Thyroid gland (tissue), 4 donors: ENCODE measurements at regions not wholly inside any gene's neighbourhood (a gene's known extent, or its start where the extent isn't known, plus 50 kb on each side); places are given as distances from the start of the nearest gene placed in this dataset.

Source experiments
- DNase-seq, 2 donors: peaks; one replicate each; pipeline ENCODE4 v3.0.0-alpha.2; 2019
- H3K27ac ChIP-seq, 3 donors: fragments of 200-600 bp; sonication (generic); 1 replicate in 2 of 3; 2 replicates in 1 of 3; pipeline ENCODE4 v1.5.1; 2016 to 2019; ENCODE audit warnings: mild to moderate bottlenecking in 1 of 3, moderate library complexity in 1 of 3
- H3K27me3 ChIP-seq: fragments of 200-600 bp; sonication (generic); one replicate; pipeline ENCODE4 v1.5.1; 2019
- H3K36me3 ChIP-seq, 2 donors: fragments of 200-600 bp; sonication (generic); one replicate each; pipeline ENCODE4 v1.5.1; 2016 to 2019
- H3K4me1 ChIP-seq, 2 donors: fragments of 200-600 bp; sonication (generic); one replicate each; pipeline ENCODE4 v1.5.1; 2017 to 2019
- H3K4me3 ChIP-seq, 3 donors: fragments of 200-600 bp; sonication (generic); replicated peaks in 1 of 3; 1 replicate in 2 of 3; 2 replicates in 1 of 3; pipeline ENCODE4 v1.5.1; 2016; ENCODE audit warnings: mild to moderate bottlenecking in 1 of 3
- H3K9me3 ChIP-seq: fragments of 200-600 bp; sonication (generic); one replicate; pipeline ENCODE4 v1.5.1; 2017
- POLR2A ChIP-seq, 2 donors: fragments of 450-650 bp; IDR thresholded peaks; one replicate each; pipeline ENCODE4 v1.6.1; 2017; ENCODE audit warnings: antibody characterized with exemption in 2 of 2, mild to moderate bottlenecking in 2 of 2, moderate library complexity in 1 of 2
- WGBS, 2 donors: methylation state at CpG; one replicate each; pipeline ENCODE4 v1.1.5; 2017; 5-methylcytosine and 5-hydroxymethylcytosine counted together
- intact Hi-C: fragments of 100-400 bp; cut with DNase I; formaldehyde crosslinking; loops from one replicate; pipeline ENCODE4 v1.15.1; 2023
- TF ChIP-seq, protein P1 (sequence below), 6 experiments: fragments of 200-600 bp in 3 of 6; fragments of 450-650 bp in 3 of 6; sonication (generic) in 3 of 6; IDR thresholded peaks; one replicate each; pipeline ENCODE4 v1.5.1; 2016 to 2019; ENCODE audit warnings: antibody characterized with exemption in 6 of 6, mild to moderate bottlenecking in 2 of 6, inconsistent platforms in 1 of 6, moderate library complexity in 1 of 6

GRCh38 chr4:114316789-114317188 lies 281.8 kb upstream of the UGT8 start:
- TF ChIP-seq, protein P1, sequence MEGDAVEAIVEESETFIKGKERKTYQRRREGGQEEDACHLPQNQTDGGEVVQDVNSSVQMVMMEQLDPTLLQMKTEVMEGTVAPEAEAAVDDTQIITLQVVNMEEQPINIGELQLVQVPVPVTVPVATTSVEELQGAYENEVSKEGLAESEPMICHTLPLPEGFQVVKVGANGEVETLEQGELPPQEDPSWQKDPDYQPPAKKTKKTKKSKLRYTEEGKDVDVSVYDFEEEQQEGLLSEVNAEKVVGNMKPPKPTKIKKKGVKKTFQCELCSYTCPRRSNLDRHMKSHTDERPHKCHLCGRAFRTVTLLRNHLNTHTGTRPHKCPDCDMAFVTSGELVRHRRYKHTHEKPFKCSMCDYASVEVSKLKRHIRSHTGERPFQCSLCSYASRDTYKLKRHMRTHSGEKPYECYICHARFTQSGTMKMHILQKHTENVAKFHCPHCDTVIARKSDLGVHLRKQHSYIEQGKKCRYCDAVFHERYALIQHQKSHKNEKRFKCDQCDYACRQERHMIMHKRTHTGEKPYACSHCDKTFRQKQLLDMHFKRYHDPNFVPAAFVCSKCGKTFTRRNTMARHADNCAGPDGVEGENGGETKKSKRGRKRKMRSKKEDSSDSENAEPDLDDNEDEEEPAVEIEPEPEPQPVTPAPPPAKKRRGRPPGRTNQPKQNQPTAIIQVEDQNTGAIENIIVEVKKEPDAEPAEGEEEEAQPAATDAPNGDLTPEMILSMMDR (IDR thresholded peaks at IDR 0.05): no peak
- no peak for TF ChIP-seq POLR2A (IDR thresholded peaks at IDR 0.05)
- intact Hi-C loops: no loop called here
- no peaks in the 10 kb centered on the region for H3K9me3 ChIP-seq
- H3K36me3 ChIP-seq: no peaks in the 10 kb centered on the region
- H3K27me3 ChIP-seq: no peaks in the 10 kb centered on the region
- DNase-seq: no peak
- H3K4me3 ChIP-seq: no peak overlapping the region
- H3K4me1 ChIP-seq: no peaks in the 10 kb centered on the region
- no peak overlapping the region for H3K27ac ChIP-seq

- Histone ChIP-seq H3K4me1 (no peaks in the 10 kb centered on the region), H3K9me3 (no peaks in the 10 kb centered on the region), H3K4me3 (no peak overlapping the region), H3K27ac (no peak overlapping the region), H3K36me3 (no peaks in the 10 kb centered on the region), H3K27me3 (no peaks in the 10 kb centered on the region)
- DNase-seq: no peak
- TF ChIP-seq, protein P1 (IDR thresholded peaks at IDR 0.05): no peak
- TF ChIP-seq POLR2A (IDR thresholded peaks at IDR 0.05): no peak
- intact Hi-C loops: no loop called here
- 79 to 82% methylated on average over 2 of the region's 2 CpGs for WGBS, 2 donors
Observed at GRCh38 chr4:114317564-114317963, 281.0 kb upstream of the UGT8 start.

GRCh38 chr4:114318309-114318708 lies 280.3 kb upstream of the UGT8 start:
- no peak for DNase-seq
- H3K27ac ChIP-seq: no peak overlapping the region
- H3K27me3 ChIP-seq: no peaks in the 10 kb centered on the region
- no peak overlapping the region for H3K4me3 ChIP-seq
- no peaks in the 10 kb centered on the region for H3K4me1 ChIP-seq
- H3K9me3 ChIP-seq: no peaks in the 10 kb centered on the region
- H3K36me3 ChIP-seq: no peaks in the 10 kb centered on the region
- intact Hi-C loops: no loop called here
- no peak for TF ChIP-seq POLR2A (IDR thresholded peaks at IDR 0.05)
- TF ChIP-seq, protein P1 (IDR thresholded peaks at IDR 0.05): no peak

DNA sequence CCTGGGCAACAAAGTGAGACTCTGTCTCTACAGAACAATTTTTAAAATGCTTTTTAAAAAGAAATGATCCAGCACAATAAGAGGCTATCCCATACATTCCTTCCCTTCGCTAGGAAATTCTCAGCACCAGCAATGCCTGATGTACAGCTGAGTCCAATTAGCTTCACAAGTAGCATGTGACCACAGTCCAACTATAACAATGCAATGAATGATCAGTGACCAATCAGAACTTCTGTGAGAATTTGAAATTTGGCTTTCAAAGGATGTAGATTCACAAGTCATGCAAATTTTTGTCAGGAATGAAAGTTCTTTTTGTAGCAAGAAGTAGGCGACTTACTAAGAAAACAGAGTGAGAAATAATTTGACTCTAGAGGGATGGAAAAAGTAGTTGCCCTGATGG lies 278.5 kb upstream of the UGT8 start:
- no peaks in the 10 kb centered on the region for H3K9me3 ChIP-seq
- H3K4me3 ChIP-seq: no peak overlapping the region
- 89% methylated on average over 2 of the region's 2 CpGs for whole genome bisulfite sequencing, 2 donors
- no peak for DNase-seq
- H3K27me3 ChIP-seq: no peaks in the 10 kb centered on the region
- TF ChIP-seq, protein P1 (IDR thresholded peaks at IDR 0.05): no peak
- no peak for TF ChIP-seq POLR2A (IDR thresholded peaks at IDR 0.05)
- intact Hi-C loops: no loop called here
- H3K4me1 ChIP-seq: no peaks in the 10 kb centered on the region
- H3K36me3 ChIP-seq: no peaks in the 10 kb centered on the region
- no peak overlapping the region for H3K27ac ChIP-seq

DNA sequence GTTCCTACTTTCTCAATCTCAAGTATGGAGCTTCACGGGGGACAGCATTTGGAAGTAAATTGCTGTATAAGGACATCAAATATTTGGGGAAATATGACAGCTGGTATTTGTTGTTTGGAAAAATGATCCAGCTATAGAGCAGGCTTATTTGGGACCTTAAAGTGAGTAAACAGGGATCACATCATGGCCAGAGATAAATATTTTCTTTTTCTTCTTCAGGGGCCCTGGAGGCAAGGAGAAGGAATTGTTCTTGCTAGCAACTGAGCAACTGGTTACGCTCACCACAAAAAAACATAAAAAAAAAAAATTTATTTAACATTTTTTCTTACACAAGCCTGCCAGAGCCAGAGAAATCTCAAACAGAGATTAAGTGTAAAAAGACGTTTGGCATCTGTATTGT lies 277.2 kb upstream of the UGT8 start:
- Histone ChIP-seq H3K27ac (no peak overlapping the region), H3K4me1 (no peaks in the 10 kb centered on the region), H3K27me3 (no peaks in the 10 kb centered on the region), H3K9me3 (no peaks in the 10 kb centered on the region), H3K36me3 (no peaks in the 10 kb centered on the region), H3K4me3 (no peak overlapping the region)
- TF ChIP-seq POLR2A (IDR thresholded peaks at IDR 0.05): no peak
- TF ChIP-seq, protein P1 (IDR thresholded peaks at IDR 0.05): no peak
- intact Hi-C loops: no loop called here
- DNase-seq: no peak
- 82 to 83% methylated on average over 3 of the region's 3 CpGs for WGBS, 2 donors
